ENCODE measurements at regions not wholly inside any gene's neighbourhood (a gene's known extent, or its start where the extent isn't known, plus 50 kb on each side); places are given as distances from the start of the nearest gene placed in this dataset.

- Histone ChIP-seq H3K4me1 (ENCODE audit: control insufficient read depth, insufficient read depth, low read length) (no peaks in the 10 kb centered on the region), H3K9me3 (ENCODE audit: control insufficient read depth, insufficient read depth, low read depth, low read length) (no peaks in the 10 kb centered on the region), H3K36me3 (ENCODE audit: control insufficient read depth in 2 of 2, insufficient read depth in 1 of 2, low read length in 2 of 2) (no peaks in the 10 kb centered on the region), H3K27ac (ENCODE audit: extremely low read depth, low read depth, low read length) (no peak overlapping the region), H3K4me3 (ENCODE audit: low read depth, low read length) (no peak overlapping the region)
- POLR2A ChIA-PET, result no interaction called here
- TF ChIP-seq ZFP69B (tag by site-specific recombination; IDR thresholded peaks at IDR 0.05) (no peak), ZNF169 (tag by site-specific recombination; IDR thresholded peaks at IDR 0.05) (no peak), ZFP37 (tag by site-specific recombination; IDR thresholded peaks at IDR 0.05) (no peak), ZNF510 (tag by site-specific recombination; IDR thresholded peaks at IDR 0.05; ENCODE audit: insufficient replicate concordance) (no peak), ZBTB21 (tag by site-specific recombination; IDR thresholded peaks at IDR 0.05) (no peak), SP3 (tag by site-specific recombination; IDR thresholded peaks at IDR 0.05) (no peak), ZNF704 (tag by site-specific recombination; IDR thresholded peaks at IDR 0.05) (no peak), ZNF18 (tag by site-specific recombination; IDR thresholded peaks at IDR 0.05) (no peak), ZNF16 (tag by site-specific recombination; IDR thresholded peaks at IDR 0.05; ENCODE audit: low read depth) (no peak), ZNF677 (tag by site-specific recombination; IDR thresholded peaks at IDR 0.05) (no peak), GLI2 (tag by site-specific recombination; IDR thresholded peaks at IDR 0.05; ENCODE audit: borderline replicate concordance, low read depth) (no peak), ZFP3 (tag by site-specific recombination; IDR thresholded peaks at IDR 0.05; ENCODE audit: low read depth) (no peak)
- CTCF ChIA-PET, result no interaction called here
Measured at GRCh38 chr5:60494635-60495034, 205.3 kb downstream of the DEPDC1B start.

GRCh38 chr5:60494144-60494543 is 205.8 kb downstream of the DEPDC1B start:
- Histone ChIP-seq H3K4me1 (ENCODE audit: control insufficient read depth, insufficient read depth, low read length) (no peaks in the 10 kb centered on the region), H3K36me3 (ENCODE audit: control insufficient read depth in 2 of 2, insufficient read depth in 1 of 2, low read length in 2 of 2) (no peaks in the 10 kb centered on the region), H3K27ac (ENCODE audit: extremely low read depth, low read depth, low read length) (no peak overlapping the region), H3K9me3 (ENCODE audit: control insufficient read depth, insufficient read depth, low read depth, low read length) (no peaks in the 10 kb centered on the region), H3K4me3 (ENCODE audit: low read depth, low read length) (no peak overlapping the region)
- ChIA-PET CTCF (no interaction called here), POLR2A (no interaction called here)
- no peak for TF ChIP-seq ZBTB7A (tag by site-specific recombination; IDR thresholded peaks at IDR 0.05; ENCODE audit: low read depth)
- no peak for TF ChIP-seq ZNF792 (tag by site-specific recombination; IDR thresholded peaks at IDR 0.05)
- no peak for TF ChIP-seq ZNF645 (tag by site-specific recombination; IDR thresholded peaks at IDR 0.05)
- no peak for TF ChIP-seq ZNF426 (tag by site-specific recombination; IDR thresholded peaks at IDR 0.05)
- TF ChIP-seq ZSCAN4 (tag by site-specific recombination; IDR thresholded peaks at IDR 0.05), result no peak
- TF ChIP-seq ZNF114 (tag by site-specific recombination; IDR thresholded peaks at IDR 0.05), result no peak
- no peak for TF ChIP-seq MZF1 (tag by site-specific recombination; IDR thresholded peaks at IDR 0.05; ENCODE audit: borderline replicate concordance)
- TF ChIP-seq ZNF221 (tag by site-specific recombination; IDR thresholded peaks at IDR 0.05; ENCODE audit: borderline replicate concordance), result no peak
- no peak for TF ChIP-seq ZNF274 (IDR thresholded peaks at IDR 0.05; ENCODE audit: low read length)
- TF ChIP-seq ZNF274 (tag by site-specific recombination; IDR thresholded peaks at IDR 0.05; ENCODE audit: borderline replicate concordance), result no peak
- no peak for TF ChIP-seq ZNF560 (tag by site-specific recombination; IDR thresholded peaks at IDR 0.05; ENCODE audit: borderline replicate concordance)
- TF ChIP-seq ZNF112 (tag by site-specific recombination; IDR thresholded peaks at IDR 0.05), result no peak
- TF ChIP-seq ZFP41 (tag by site-specific recombination; IDR thresholded peaks at IDR 0.05; ENCODE audit: borderline replicate concordance), result no peak
- TF ChIP-seq ZNF24 (tag by site-specific recombination; IDR thresholded peaks at IDR 0.05), result no peak
- TF ChIP-seq ZNF623 (tag by site-specific recombination; IDR thresholded peaks at IDR 0.05), result no peak
- no peak for TF ChIP-seq ZNF26 (tag by site-specific recombination; IDR thresholded peaks at IDR 0.05)
- TF ChIP-seq ZFP37 (tag by site-specific recombination; IDR thresholded peaks at IDR 0.05), result no peak
